K562 (cell line): ENCODE measurements at regions not wholly inside any gene's neighbourhood (a gene's known extent, or its start where the extent isn't known, plus 50 kb on each side); places are given as distances from the start of the nearest gene placed in this dataset.

Source experiments
- NFYB ChIP-seq: IDR thresholded peaks from 2 replicates; pipeline ENCODE4 v1.6.1; 2011; ENCODE audit warnings: mild to moderate bottlenecking, moderate library complexity; ENCODE audit not compliant: insufficient read length; ENCODE audit errors: extremely low read depth
- RHOXF2B ChIP-seq: fragments of 250-450 bp; sonication (Bioruptor Pico); conservative IDR thresholded peaks from 2 replicates; pipeline ENCODE4 v1.5.1; 2021
- ZBTB7A ChIP-seq: IDR thresholded peaks from 2 replicates; pipeline ENCODE4 v1.6.1; 2011; ENCODE audit warnings: low read depth, mild to moderate bottlenecking, low read length, moderate library complexity, borderline replicate concordance; ENCODE audit not compliant: control insufficient read depth

DNA sequence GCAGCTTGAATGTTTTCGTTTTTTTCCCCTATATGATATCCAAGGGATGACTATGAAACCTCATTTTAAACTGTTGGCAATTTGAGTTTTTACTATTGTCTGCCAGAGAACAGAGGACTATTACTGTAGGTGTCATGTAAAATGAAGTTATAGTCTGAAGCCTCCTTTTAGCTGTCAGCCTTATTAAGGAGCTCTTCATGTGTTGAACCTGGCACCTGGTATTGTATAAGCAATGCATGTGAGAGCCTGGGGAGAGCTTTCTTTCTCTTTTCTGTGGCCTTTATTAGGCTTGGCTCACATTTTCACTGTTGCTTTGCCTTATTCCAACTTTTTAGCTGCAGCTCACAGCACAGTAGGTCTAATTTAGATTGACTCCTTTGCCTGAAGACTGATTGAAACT, 119.1 kb upstream of the FOXP2 start:
- TF ChIP-seq RHOXF2B (CRISPR knock-in tag) (no peak), NFYB (no peak), ZBTB7A (no peak)
